Spinal cord (tissue), 9 donors: ENCODE measurements at regions not wholly inside any gene's neighbourhood (a gene's known extent, or its start where the extent isn't known, plus 50 kb on each side); places are given as distances from the start of the nearest gene placed in this dataset.

Experiments used
- DNase-seq, 6 donors: peaks; one replicate each; pipeline versions ENCODE4 v3.0.0 to v3.0.0-alpha.2; 2013 to 2015; ENCODE audit warnings: low spot score in 6 of 6, low read depth in 4 of 6
- H3K27ac ChIP-seq: one replicate; pipeline ENCODE4 v1.5.1; 2013; ENCODE audit warnings: low read depth, low read length, control low read depth
- H3K27me3 ChIP-seq: one replicate; pipeline ENCODE4 v1.6.1; 2013; ENCODE audit warnings: low read length; ENCODE audit not compliant: control insufficient read depth, insufficient read depth
- H3K36me3 ChIP-seq: one replicate; pipeline ENCODE4 v1.6.1; 2013; ENCODE audit warnings: low read length; ENCODE audit not compliant: control insufficient read depth, insufficient read depth
- H3K4me1 ChIP-seq: one replicate; pipeline ENCODE4 v1.6.1; 2013; ENCODE audit warnings: low read length; ENCODE audit not compliant: control insufficient read depth, insufficient read depth
- H3K4me3 ChIP-seq: one replicate; pipeline ENCODE4 v1.5.1; 2013; ENCODE audit warnings: low read depth, low read length, control low read depth
- H3K9me3 ChIP-seq: one replicate; pipeline ENCODE4 v1.6.1; 2013; ENCODE audit warnings: low read length; ENCODE audit not compliant: control insufficient read depth, insufficient read depth
- WGBS: methylation state at CpG from one replicate; pipeline ENCODE4 v1.1.5; 2013; ENCODE audit warnings: missing lambda C conversion rate; ENCODE audit not compliant: insufficient coverage; 5-methylcytosine and 5-hydroxymethylcytosine counted together
- donor health status: healthy.

DNA sequence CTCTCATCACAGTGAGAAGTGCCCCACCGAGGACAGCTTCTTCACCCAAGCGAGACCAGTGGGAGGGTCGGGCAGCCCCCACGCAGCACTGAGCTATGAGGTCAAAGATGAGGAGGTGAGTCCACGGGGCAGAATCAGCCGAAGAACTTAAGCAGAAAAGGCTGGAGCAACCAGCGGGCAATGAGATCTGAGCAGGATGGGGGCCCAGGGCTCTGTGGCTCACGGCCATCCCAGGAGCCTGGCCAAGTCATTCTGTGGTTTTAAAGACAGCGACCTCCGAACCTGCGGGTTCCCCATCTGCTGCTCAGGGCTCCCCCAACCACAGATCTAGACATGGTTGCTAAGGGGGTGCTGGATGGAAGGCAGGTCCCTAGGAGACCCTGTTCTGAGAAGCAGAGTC lies 202.6 kb downstream of the RBFOX3 start:
- Histone ChIP-seq H3K9me3 (no peaks in the 10 kb centered on the region), H3K27me3 (peaks cover 31% of the 10 kb centered on the region), H3K4me1 (peaks cover 16% of the 10 kb centered on the region), H3K4me3 (no peak overlapping the region), H3K36me3 (peaks cover 3% of the 10 kb centered on the region), H3K27ac (no peak overlapping the region)
- DNase-seq = no peak
- WGBS = 39% methylated on average over 11 of the region's 11 CpGs

DNA sequence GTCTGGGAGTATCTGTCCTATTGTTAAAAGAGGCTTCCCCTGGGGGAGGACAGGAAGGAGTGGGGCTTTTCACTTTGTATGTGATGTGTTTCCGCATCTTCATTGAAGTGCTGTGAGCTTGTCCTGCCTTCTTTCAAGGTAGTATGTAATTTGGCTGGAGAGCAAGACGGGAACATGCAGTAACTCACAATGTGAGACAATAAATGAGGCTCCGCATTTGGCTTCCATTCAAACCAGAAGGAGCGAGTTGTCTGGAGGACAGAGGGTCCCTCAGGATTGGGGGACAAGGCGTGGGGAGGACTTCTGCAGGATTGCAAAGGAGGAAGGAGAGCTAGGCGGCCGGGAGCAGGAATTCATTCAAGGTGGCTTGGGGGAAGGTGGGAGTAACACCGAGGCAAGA lies 203.5 kb downstream of the RBFOX3 start:
- no peak overlapping the region for H3K27ac ChIP-seq
- peaks cover 17% of the 10 kb centered on the region for H3K4me1 ChIP-seq
- peaks cover 37% of the 10 kb centered on the region for H3K27me3 ChIP-seq
- DNase-seq = peak in 2 of 6 donors; percentile 47 to 59
- no peak overlapping the region for H3K4me3 ChIP-seq
- 24% methylated on average over 8 of the region's 8 CpGs for WGBS
- H3K36me3 ChIP-seq = peaks cover 3% of the 10 kb centered on the region
- H3K9me3 ChIP-seq = no peaks in the 10 kb centered on the region

GRCh38 chr17:79406316-79406715 lies 204.5 kb downstream of the RBFOX3 start:
- Histone ChIP-seq H3K27me3 (peaks cover 44% of the 10 kb centered on the region), H3K27ac (no peak overlapping the region), H3K36me3 (peaks cover 3% of the 10 kb centered on the region), H3K4me1 (peaks cover 27% of the 10 kb centered on the region), H3K9me3 (no peaks in the 10 kb centered on the region), H3K4me3 (no peak overlapping the region)
- no peak for DNase-seq
- WGBS = 43% methylated on average over 8 of the region's 16 CpGs

DNA sequence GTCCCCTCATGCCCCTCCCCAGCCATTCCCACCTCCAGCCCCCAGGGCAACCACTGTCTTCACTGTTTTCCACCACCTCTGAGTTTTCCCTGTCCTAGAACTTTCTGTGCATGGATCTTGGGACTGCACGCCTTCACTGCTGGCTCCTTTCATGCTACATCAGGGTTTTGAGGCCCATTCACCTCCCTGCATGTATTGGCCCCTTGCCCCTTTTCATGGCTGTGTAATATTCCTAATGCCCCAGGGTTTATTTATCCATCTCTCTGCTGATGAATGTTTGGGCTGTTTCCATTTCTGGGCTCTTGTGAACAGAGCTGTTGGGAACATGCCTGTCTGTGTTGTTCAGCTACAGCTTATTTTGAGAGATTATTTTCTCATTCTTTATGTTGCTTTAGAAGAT lies 205.0 kb downstream of the RBFOX3 start:
- no peak overlapping the region for H3K27ac ChIP-seq
- peaks cover 49% of the 10 kb centered on the region for H3K27me3 ChIP-seq
- H3K4me3 ChIP-seq = no peak overlapping the region
- 85% methylated on average over 1 of the region's 1 CpG for WGBS
- peaks cover 3% of the 10 kb centered on the region for H3K36me3 ChIP-seq
- H3K9me3 ChIP-seq = no peaks in the 10 kb centered on the region
- H3K4me1 ChIP-seq = peaks cover 32% of the 10 kb centered on the region
- no peak for DNase-seq

DNA sequence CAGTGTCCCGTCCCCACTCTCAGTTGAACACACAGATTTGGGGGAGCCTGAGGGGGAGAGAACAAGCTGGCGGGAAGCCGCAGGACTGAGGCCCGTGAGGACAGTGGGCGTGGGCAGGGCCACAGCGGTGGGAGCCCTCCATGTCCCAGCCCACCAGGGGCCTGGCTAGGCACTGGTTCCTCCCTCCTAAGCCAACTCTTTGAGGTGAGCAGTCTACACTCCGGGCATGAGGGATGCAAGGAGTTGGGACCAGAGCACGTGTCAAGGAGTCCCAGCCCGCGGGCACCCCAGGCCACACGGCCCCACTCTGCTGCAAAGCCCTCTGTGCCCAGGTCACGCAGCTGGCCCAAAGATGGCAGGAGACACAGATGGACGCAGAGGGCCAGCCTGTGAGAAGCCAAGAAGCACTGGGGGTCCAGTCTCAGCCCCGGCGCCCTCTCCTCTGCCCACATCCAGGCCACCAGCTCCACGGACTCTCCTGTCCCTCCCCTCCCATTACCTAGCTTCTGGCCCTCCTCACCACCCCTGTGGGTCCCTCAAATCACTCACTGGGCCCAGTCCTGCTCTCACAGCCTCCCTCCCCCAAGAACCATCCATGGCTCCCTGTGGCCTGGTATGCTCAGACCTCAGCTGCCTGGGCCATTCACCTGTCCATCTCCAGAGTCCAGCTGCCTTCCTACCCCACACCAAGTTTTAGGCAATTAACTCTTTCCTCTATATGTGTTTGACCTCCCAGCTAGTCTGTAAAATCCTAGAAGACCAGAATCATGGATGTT lies 206.5 kb downstream of the RBFOX3 start:
- H3K4me3 ChIP-seq = no peak overlapping the region
- H3K36me3 ChIP-seq = no peaks in the 10 kb centered on the region
- no peak overlapping the region for H3K27ac ChIP-seq
- no peak for DNase-seq
- no peaks in the 10 kb centered on the region for H3K9me3 ChIP-seq
- WGBS = 95% methylated on average over 11 of the region's 16 CpGs
- H3K4me1 ChIP-seq = peaks cover 38% of the 10 kb centered on the region
- H3K27me3 ChIP-seq = peaks cover 58% of the 10 kb centered on the region

DNA sequence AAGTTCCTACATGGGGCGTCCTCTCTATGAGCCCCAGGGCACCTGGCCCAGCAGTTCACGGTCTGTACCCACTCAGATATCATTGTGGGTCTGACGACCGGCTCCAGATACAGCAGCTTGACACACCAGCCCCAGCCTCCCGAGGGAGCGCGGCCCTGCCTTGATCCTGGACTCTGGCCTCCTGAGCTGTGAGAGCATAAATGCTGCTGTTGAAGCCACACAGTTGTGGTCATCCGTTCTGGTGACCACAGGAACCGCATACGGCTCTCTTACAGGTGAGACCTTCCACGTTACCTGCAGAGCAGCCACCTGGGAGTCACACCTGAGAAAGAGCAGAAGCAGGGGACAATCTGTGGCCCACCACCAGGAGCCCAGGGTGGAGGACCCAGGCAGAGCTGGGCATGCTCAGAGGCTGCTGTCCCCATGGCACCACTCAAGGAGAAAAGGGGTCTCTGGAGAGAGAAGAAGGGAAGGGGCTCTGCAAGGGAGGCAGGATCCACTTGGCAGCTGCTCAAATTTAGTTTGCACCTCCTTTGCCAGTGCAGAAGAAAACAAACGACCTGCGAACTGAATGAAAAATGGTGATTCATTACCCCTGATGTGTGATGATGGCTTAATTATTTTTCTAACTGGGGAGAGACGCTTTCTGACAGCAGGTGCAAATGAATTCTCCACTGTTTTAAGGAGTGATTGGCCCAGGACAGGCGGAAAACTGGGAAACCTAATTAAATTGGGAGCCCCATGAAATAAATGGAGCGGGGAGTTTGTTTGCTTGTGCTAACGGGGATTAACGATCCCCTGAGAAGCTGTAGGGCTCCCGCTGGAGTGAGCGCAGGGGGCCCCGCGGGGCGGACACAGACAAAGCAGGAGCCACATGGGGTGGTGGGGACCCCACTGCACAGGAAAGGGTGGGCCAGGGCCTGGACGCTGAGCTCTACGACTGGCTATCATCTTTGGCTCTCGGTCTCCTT lies 208.9 kb downstream of the RBFOX3 start:
- Histone ChIP-seq H3K27me3 (peaks cover 48% of the 10 kb centered on the region), H3K4me3 (no peak overlapping the region), H3K4me1 (peaks cover 40% of the 10 kb centered on the region), H3K9me3 (no peaks in the 10 kb centered on the region), H3K36me3 (no peaks in the 10 kb centered on the region), H3K27ac (no peak overlapping the region)
- WGBS = 36% methylated on average over 26 of the region's 26 CpGs
- DNase-seq = peak in 3 of 6 donors; percentile 36 to 87 (median 79)

GRCh38 chr17:79400989-79401703 lies 209.7 kb downstream of the RBFOX3 start:
- no peaks in the 10 kb centered on the region for H3K36me3 ChIP-seq
- no peaks in the 10 kb centered on the region for H3K9me3 ChIP-seq
- WGBS = 10% methylated on average over 28 of the region's 33 CpGs
- no peak overlapping the region for H3K27ac ChIP-seq
- DNase-seq = peak in 4 of 6 donors; percentile 47 to 92 (median 75)
- H3K27me3 ChIP-seq = peaks cover 40% of the 10 kb centered on the region
- H3K4me3 ChIP-seq = peak overlapping the region; percentile 28
- H3K4me1 ChIP-seq = peaks cover 45% of the 10 kb centered on the region

GRCh38 chr17:79399610-79400144 lies 211.2 kb downstream of the RBFOX3 start:
- 48% methylated on average over 13 of the region's 15 CpGs for WGBS
- Histone ChIP-seq H3K4me3 (no peak overlapping the region), H3K27ac (no peak overlapping the region), H3K4me1 (peaks cover 51% of the 10 kb centered on the region), H3K36me3 (peaks cover 3% of the 10 kb centered on the region), H3K27me3 (peaks cover 31% of the 10 kb centered on the region), H3K9me3 (no peaks in the 10 kb centered on the region)
- DNase-seq = no peak

GRCh38 chr17:79398441-79398840 lies 212.4 kb downstream of the RBFOX3 start:
- H3K36me3 ChIP-seq = peaks cover 3% of the 10 kb centered on the region
- H3K4me3 ChIP-seq = no peak overlapping the region
- H3K9me3 ChIP-seq = no peaks in the 10 kb centered on the region
- WGBS = 78% methylated on average over 13 of the region's 20 CpGs
- H3K4me1 ChIP-seq = peaks cover 54% of the 10 kb centered on the region
- H3K27ac ChIP-seq = no peak overlapping the region
- DNase-seq = no peak
- H3K27me3 ChIP-seq = peaks cover 31% of the 10 kb centered on the region
